ENCODE measurements at regions not wholly inside any gene's neighbourhood (a gene's known extent, or its start where the extent isn't known, plus 50 kb on each side); places are given as distances from the start of the nearest gene placed in this dataset.

GRCh38 chr20:11212272-11212671 is 538.5 kb upstream of the JAG1 start:
- no peak for DNase-seq (ENCODE audit: low spot score)

GRCh38 chr20:11212902-11213301 is 539.1 kb upstream of the JAG1 start:
- no peak for DNase-seq (ENCODE audit: low spot score)

GRCh38 chr20:11214256-11214840 is 540.5 kb upstream of the JAG1 start:
- DNase-seq (ENCODE audit: low spot score) = no peak

GRCh38 chr20:11216451-11217314 is 542.9 kb upstream of the JAG1 start:
- no peak for DNase-seq (ENCODE audit: low spot score)

GRCh38 chr20:11217326-11218172 is 543.8 kb upstream of the JAG1 start:
- DNase-seq (ENCODE audit: low spot score) = no peak

GRCh38 chr20:11218173-11218680 is 544.4 kb upstream of the JAG1 start:
- no peak for DNase-seq (ENCODE audit: low spot score)

- DNase-seq (ENCODE audit: low spot score) = peak; percentile 3
Observed at GRCh38 chr20:11219192-11219591, 545.4 kb upstream of the JAG1 start.

- no peak for DNase-seq (ENCODE audit: low spot score)
Observed at GRCh38 chr20:11221046-11221445, 547.2 kb upstream of the JAG1 start.

- DNase-seq (ENCODE audit: low spot score) = no peak
Observed at GRCh38 chr20:11222243-11222642, 548.4 kb upstream of the JAG1 start.

- no peak for DNase-seq (ENCODE audit: low spot score)
Observed at GRCh38 chr20:11227602-11228001, 553.8 kb upstream of the JAG1 start.

GRCh38 chr20:11229772-11230171 is 556.0 kb upstream of the JAG1 start:
- DNase-seq (ENCODE audit: low spot score) = no peak

GRCh38 chr20:11230999-11231398 is 557.2 kb upstream of the JAG1 start:
- no peak for DNase-seq (ENCODE audit: low spot score)

- DNase-seq (ENCODE audit: low spot score) = no peak
Observed at GRCh38 chr20:11231742-11232648, 558.2 kb upstream of the JAG1 start.

GRCh38 chr20:11232896-11233295 is 559.1 kb upstream of the JAG1 start:
- DNase-seq (ENCODE audit: low spot score) = no peak

GRCh38 chr20:11234181-11234580 is 560.4 kb upstream of the JAG1 start:
- DNase-seq (ENCODE audit: low spot score) = no peak

- DNase-seq (ENCODE audit: low spot score) = no peak
Observed at GRCh38 chr20:11234608-11235007, 560.8 kb upstream of the JAG1 start.

GRCh38 chr20:11235058-11235457 is 561.3 kb upstream of the JAG1 start:
- no peak for DNase-seq (ENCODE audit: low spot score)

GRCh38 chr20:11242320-11242719 is 568.5 kb upstream of the JAG1 start:
- no peak for DNase-seq (ENCODE audit: low spot score)

- no peak for DNase-seq (ENCODE audit: low spot score)
Observed at GRCh38 chr20:11245431-11245830, 571.6 kb upstream of the JAG1 start.

- no peak for DNase-seq (ENCODE audit: low spot score)
Observed at GRCh38 chr20:11246251-11246775, 572.5 kb upstream of the JAG1 start.

Measured in NAMALWA (cell line).